Thyroid gland (tissue), 4 donors: ENCODE measurements at regions not wholly inside any gene's neighbourhood (a gene's known extent, or its start where the extent isn't known, plus 50 kb on each side); places are given as distances from the start of the nearest gene placed in this dataset.

Experiments
- CTCF ChIP-seq, 6 experiments: fragments of 200-600 bp in 3 of 6; fragments of 450-650 bp in 3 of 6; sonication (generic) in 3 of 6; IDR thresholded peaks; one replicate each; pipeline ENCODE4 v1.5.1; 2016 to 2019; ENCODE audit warnings: antibody characterized with exemption in 6 of 6, mild to moderate bottlenecking in 2 of 6, inconsistent platforms in 1 of 6, moderate library complexity in 1 of 6
- POLR2A ChIP-seq, 2 donors: fragments of 450-650 bp; IDR thresholded peaks; one replicate each; pipeline ENCODE4 v1.6.1; 2017; ENCODE audit warnings: antibody characterized with exemption in 2 of 2, mild to moderate bottlenecking in 2 of 2, moderate library complexity in 1 of 2

GRCh38 chr1:69413129-69413528 lies 154.6 kb upstream of the LRRC7 start:
- no peak for TF ChIP-seq CTCF (IDR thresholded peaks at IDR 0.05)
- no peak for TF ChIP-seq POLR2A (IDR thresholded peaks at IDR 0.05)
